ENCODE measurements at regions not wholly inside any gene's neighbourhood (a gene's known extent, or its start where the extent isn't known, plus 50 kb on each side); places are given as distances from the start of the nearest gene placed in this dataset.

DNA sequence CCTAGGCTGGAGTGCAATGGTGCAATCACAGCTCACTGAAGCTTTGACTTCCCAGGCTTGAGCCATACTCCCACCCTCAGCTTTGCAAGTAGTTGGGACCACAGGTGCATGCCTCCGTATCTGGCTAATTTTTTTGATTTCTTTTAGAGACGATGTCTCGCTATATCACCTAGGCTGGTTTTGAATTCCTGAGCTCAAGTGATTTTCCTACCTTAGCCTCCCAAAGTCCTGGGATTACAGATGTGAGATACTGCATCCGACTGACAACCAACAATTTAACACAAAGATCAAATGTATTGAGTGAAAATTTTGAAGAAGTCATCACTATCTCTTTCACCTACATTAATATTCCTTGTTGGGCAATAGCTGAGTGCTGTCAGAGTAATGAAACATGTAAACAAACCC lies 181.6 kb downstream of the MYCN start:
- no peaks in the 10 kb centered on the region for H3K9me3 ChIP-seq (ENCODE audit: insufficient read depth, low read length)
- H3K4me2 ChIP-seq (ENCODE audit: low read depth, low read length, poor library complexity, severe bottlenecking): no peak overlapping the region
- no peak overlapping the region for H3K4me3 ChIP-seq (ENCODE audit: insufficient read depth, low read length, poor library complexity, severe bottlenecking)
- no peaks in the 10 kb centered on the region for H3K36me3 ChIP-seq (ENCODE audit: low read length)
- H3F3A ChIP-seq (ENCODE audit: insufficient read depth): no peaks in the 10 kb centered on the region
- no peak overlapping the region for H3K27ac ChIP-seq (ENCODE audit: low read depth, low read length)
- H2AFZ ChIP-seq (ENCODE audit: low read depth, low read length, severe bottlenecking): no peak overlapping the region
- no peaks in the 10 kb centered on the region for H4K20me1 ChIP-seq (ENCODE audit: low read depth, low read length)
- H3K9ac ChIP-seq (ENCODE audit: low read length): no peak overlapping the region
- H3K79me2 ChIP-seq (ENCODE audit: insufficient read depth, low read length): no peaks in the 10 kb centered on the region
- H3K27me3 ChIP-seq (ENCODE audit: low read length): no peaks in the 10 kb centered on the region
- H3K9me2 ChIP-seq (replicated peaks; ENCODE audit: insufficient read depth, low read length): no peaks in the 10 kb centered on the region
- TF ChIP-seq, protein P1, sequence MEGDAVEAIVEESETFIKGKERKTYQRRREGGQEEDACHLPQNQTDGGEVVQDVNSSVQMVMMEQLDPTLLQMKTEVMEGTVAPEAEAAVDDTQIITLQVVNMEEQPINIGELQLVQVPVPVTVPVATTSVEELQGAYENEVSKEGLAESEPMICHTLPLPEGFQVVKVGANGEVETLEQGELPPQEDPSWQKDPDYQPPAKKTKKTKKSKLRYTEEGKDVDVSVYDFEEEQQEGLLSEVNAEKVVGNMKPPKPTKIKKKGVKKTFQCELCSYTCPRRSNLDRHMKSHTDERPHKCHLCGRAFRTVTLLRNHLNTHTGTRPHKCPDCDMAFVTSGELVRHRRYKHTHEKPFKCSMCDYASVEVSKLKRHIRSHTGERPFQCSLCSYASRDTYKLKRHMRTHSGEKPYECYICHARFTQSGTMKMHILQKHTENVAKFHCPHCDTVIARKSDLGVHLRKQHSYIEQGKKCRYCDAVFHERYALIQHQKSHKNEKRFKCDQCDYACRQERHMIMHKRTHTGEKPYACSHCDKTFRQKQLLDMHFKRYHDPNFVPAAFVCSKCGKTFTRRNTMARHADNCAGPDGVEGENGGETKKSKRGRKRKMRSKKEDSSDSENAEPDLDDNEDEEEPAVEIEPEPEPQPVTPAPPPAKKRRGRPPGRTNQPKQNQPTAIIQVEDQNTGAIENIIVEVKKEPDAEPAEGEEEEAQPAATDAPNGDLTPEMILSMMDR (IDR thresholded peaks at IDR 0.05; ENCODE audit: insufficient read depth, low read length, poor library complexity, severe bottlenecking): no peak
- TF ChIP-seq EZH2phosphoT487 (conservative IDR thresholded peaks at IDR 0.05; ENCODE audit: low read length): no peak

DNA sequence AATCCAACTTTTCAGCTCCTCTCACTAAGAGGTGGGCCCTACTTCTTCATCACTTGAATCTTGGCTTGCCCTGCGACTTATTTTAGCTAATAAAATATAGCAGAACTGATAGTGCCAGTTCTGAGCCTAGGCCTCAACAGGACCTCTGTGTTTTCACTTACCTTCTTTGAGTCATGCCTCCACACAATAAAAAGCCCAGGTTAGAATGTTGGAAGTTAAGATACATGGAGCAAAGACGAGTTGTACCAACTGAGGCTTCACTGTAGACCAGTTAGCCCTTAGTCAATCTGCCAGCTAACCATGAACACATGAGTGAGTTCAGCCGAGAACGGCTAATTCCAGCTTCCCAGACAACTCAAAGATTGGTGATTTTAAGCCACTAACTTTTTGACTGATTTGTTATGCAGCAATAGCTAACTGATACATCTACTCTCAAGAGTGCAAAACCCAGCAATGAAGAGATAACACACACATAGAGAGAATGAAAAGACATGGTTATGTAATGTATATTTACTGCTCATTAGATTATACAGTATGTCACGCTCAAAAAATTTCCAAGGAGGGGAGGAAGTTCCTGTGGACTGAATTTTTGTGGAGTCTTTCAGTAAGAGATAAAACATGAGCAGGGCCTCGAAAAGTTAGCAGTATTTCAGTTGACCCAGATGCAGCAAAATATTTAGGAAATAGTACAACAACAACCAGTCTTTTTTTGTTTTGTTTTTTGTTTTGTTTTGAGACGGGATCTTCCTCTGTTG lies 181.1 kb downstream of the MYCN start:
- Histone ChIP-seq H3K27ac (ENCODE audit: low read depth, low read length) (no peak overlapping the region), H3K4me2 (ENCODE audit: low read depth, low read length, poor library complexity, severe bottlenecking) (no peak overlapping the region), H4K20me1 (ENCODE audit: low read depth, low read length) (no peaks in the 10 kb centered on the region), H2AFZ (ENCODE audit: low read depth, low read length, severe bottlenecking) (no peak overlapping the region), H3K79me2 (ENCODE audit: insufficient read depth, low read length) (no peaks in the 10 kb centered on the region), H3K36me3 (ENCODE audit: low read length) (no peaks in the 10 kb centered on the region), H3F3A (ENCODE audit: insufficient read depth) (no peaks in the 10 kb centered on the region), H3K4me3 (ENCODE audit: insufficient read depth, low read length, poor library complexity, severe bottlenecking) (no peak overlapping the region), H3K9me3 (ENCODE audit: insufficient read depth, low read length) (no peaks in the 10 kb centered on the region), H3K9ac (ENCODE audit: low read length) (no peak overlapping the region), H3K9me2 (replicated peaks; ENCODE audit: insufficient read depth, low read length) (no peaks in the 10 kb centered on the region), H3K27me3 (ENCODE audit: low read length) (no peaks in the 10 kb centered on the region)
- TF ChIP-seq, protein P1 (IDR thresholded peaks at IDR 0.05; ENCODE audit: insufficient read depth, low read length, poor library complexity, severe bottlenecking): no peak
- TF ChIP-seq EZH2phosphoT487 (conservative IDR thresholded peaks at IDR 0.05; ENCODE audit: low read length): no peak

DNA sequence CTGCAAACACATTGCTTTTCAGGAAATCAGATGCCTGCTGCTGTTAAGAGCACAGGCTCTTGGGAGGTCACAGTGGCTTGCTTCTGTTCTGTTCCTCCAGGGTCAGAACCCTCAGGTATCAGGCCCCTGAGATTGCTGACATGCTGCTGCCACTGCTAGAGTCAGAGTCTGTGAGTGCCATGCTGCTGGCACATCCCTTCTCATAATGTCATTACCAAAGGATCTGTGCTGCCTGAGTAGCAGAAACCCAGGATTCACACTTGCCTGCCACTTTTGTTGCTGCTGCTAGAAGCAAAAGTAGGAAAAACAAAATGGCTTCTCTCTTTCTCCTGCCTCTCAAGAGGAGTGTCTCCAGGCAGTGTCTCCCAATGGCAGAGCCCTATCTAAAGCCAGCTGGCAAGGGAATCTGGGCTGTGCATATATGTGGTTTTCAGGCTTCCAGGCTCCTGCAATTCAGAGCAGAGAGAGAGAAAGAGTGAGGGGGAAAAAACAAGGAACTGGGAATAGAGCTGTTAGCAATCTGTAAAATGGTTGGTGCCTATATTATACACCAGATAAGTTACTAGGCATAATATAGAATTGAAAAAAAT lies 180.3 kb downstream of the MYCN start:
- TF ChIP-seq, protein P1 (IDR thresholded peaks at IDR 0.05; ENCODE audit: insufficient read depth, low read length, poor library complexity, severe bottlenecking): no peak
- no peak for TF ChIP-seq EZH2phosphoT487 (conservative IDR thresholded peaks at IDR 0.05; ENCODE audit: low read length)
- no peaks in the 10 kb centered on the region for H3F3A ChIP-seq (ENCODE audit: insufficient read depth)
- H3K4me2 ChIP-seq (ENCODE audit: low read depth, low read length, poor library complexity, severe bottlenecking): no peak overlapping the region
- no peaks in the 10 kb centered on the region for H3K79me2 ChIP-seq (ENCODE audit: insufficient read depth, low read length)
- no peaks in the 10 kb centered on the region for H3K9me3 ChIP-seq (ENCODE audit: insufficient read depth, low read length)
- no peak overlapping the region for H3K4me3 ChIP-seq (ENCODE audit: insufficient read depth, low read length, poor library complexity, severe bottlenecking)
- H3K27me3 ChIP-seq (ENCODE audit: low read length): no peaks in the 10 kb centered on the region
- no peak overlapping the region for H3K9ac ChIP-seq (ENCODE audit: low read length)
- no peak overlapping the region for H2AFZ ChIP-seq (ENCODE audit: low read depth, low read length, severe bottlenecking)
- no peaks in the 10 kb centered on the region for H3K9me2 ChIP-seq (replicated peaks; ENCODE audit: insufficient read depth, low read length)
- H3K27ac ChIP-seq (ENCODE audit: low read depth, low read length): no peak overlapping the region
- H3K36me3 ChIP-seq (ENCODE audit: low read length): no peaks in the 10 kb centered on the region
- no peaks in the 10 kb centered on the region for H4K20me1 ChIP-seq (ENCODE audit: low read depth, low read length)
